ENCODE measurements at regions not wholly inside any gene's neighbourhood (a gene's known extent, or its start where the extent isn't known, plus 50 kb on each side); places are given as distances from the start of the nearest gene placed in this dataset.
A peak's percentile ranks its signal among the peaks of the same experiment; 100 is the strongest.

- DNase-seq (ENCODE audit: low read depth, low spot score) (no peak), FAIRE-seq (no peak)
- H3K9ac ChIP-seq (ENCODE audit: control insufficient read depth, extremely low read depth, insufficient read depth, low read length) = no peak overlapping the region
- TF ChIP-seq EZH2 (IDR thresholded peaks at IDR 0.05; ENCODE audit: low read length) = no peak
- TF ChIP-seq, protein P1, sequence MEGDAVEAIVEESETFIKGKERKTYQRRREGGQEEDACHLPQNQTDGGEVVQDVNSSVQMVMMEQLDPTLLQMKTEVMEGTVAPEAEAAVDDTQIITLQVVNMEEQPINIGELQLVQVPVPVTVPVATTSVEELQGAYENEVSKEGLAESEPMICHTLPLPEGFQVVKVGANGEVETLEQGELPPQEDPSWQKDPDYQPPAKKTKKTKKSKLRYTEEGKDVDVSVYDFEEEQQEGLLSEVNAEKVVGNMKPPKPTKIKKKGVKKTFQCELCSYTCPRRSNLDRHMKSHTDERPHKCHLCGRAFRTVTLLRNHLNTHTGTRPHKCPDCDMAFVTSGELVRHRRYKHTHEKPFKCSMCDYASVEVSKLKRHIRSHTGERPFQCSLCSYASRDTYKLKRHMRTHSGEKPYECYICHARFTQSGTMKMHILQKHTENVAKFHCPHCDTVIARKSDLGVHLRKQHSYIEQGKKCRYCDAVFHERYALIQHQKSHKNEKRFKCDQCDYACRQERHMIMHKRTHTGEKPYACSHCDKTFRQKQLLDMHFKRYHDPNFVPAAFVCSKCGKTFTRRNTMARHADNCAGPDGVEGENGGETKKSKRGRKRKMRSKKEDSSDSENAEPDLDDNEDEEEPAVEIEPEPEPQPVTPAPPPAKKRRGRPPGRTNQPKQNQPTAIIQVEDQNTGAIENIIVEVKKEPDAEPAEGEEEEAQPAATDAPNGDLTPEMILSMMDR (optimal IDR thresholded peaks at IDR 0.05 in 1 of 3, IDR thresholded peaks at IDR 0.05 in 1 of 3, conservative IDR thresholded peaks at IDR 0.05 in 1 of 3; ENCODE audit: extremely low read depth in 1 of 3, insufficient read depth in 2 of 3, low read length in 3 of 3) = no peak
- H2AFZ ChIP-seq (ENCODE audit: control insufficient read depth, low read length) = no peak overlapping the region
- peaks cover 55% of the 10 kb centered on the region for H3K4me1 ChIP-seq (ENCODE audit: control insufficient read depth, extremely low read depth, insufficient read depth, low read length)
- no peak overlapping the region for H3K4me3 ChIP-seq (ENCODE audit: control insufficient read depth in 2 of 3, extremely low read depth in 1 of 3, insufficient read depth in 2 of 3, low read depth in 1 of 3, low read length in 3 of 3)
- no peaks in the 10 kb centered on the region for H3K27me3 ChIP-seq (ENCODE audit: control insufficient read depth, extremely low read depth, insufficient read depth, low read length)
- H3K4me2 ChIP-seq (ENCODE audit: control insufficient read depth, extremely low read depth, insufficient read depth, low read depth, low read length) = no peak overlapping the region
- no peaks in the 10 kb centered on the region for H3K9me1 ChIP-seq (ENCODE audit: control insufficient read depth, extremely low read depth, insufficient read depth, low read length)
- H3K9me3 ChIP-seq (ENCODE audit: control insufficient read depth, low read depth, low read length) = no peaks in the 10 kb centered on the region
- no peak overlapping the region for H3K27ac ChIP-seq (ENCODE audit: control insufficient read depth, insufficient read depth, low read length)
- dilution Hi-C loops (cut with MboI; ENCODE audit: extremely low pct_ligation_motif_present, low sequenced_read_pairs) = no loop called here
- no peaks in the 10 kb centered on the region for H4K20me1 ChIP-seq (ENCODE audit: control insufficient read depth, extremely low read depth, insufficient read depth, low read length)
- no peaks in the 10 kb centered on the region for H3K79me2 ChIP-seq (ENCODE audit: control insufficient read depth, insufficient read depth, low read length)
- H3K36me3 ChIP-seq (ENCODE audit: control insufficient read depth in 2 of 2, extremely low read depth in 1 of 2, insufficient read depth in 2 of 2, low read length in 2 of 2) = no peaks in the 10 kb centered on the region
Observed at GRCh38 chr2:234678711-234679110, 181.8 kb upstream of the ARL4C start.

GRCh38 chr2:234677758-234678538, 181.1 kb upstream of the ARL4C start:
- H3K27ac ChIP-seq (ENCODE audit: control insufficient read depth, insufficient read depth, low read length) = no peak overlapping the region
- no peaks in the 10 kb centered on the region for H3K27me3 ChIP-seq (ENCODE audit: control insufficient read depth, extremely low read depth, insufficient read depth, low read length)
- H3K9me3 ChIP-seq (ENCODE audit: control insufficient read depth, low read depth, low read length) = no peaks in the 10 kb centered on the region
- H3K9me1 ChIP-seq (ENCODE audit: control insufficient read depth, extremely low read depth, insufficient read depth, low read length) = no peaks in the 10 kb centered on the region
- TF ChIP-seq, protein P1 (optimal IDR thresholded peaks at IDR 0.05 in 1 of 3, IDR thresholded peaks at IDR 0.05 in 1 of 3, conservative IDR thresholded peaks at IDR 0.05 in 1 of 3; ENCODE audit: extremely low read depth in 1 of 3, insufficient read depth in 2 of 3, low read length in 3 of 3) = no peak
- no peak for TF ChIP-seq EZH2 (IDR thresholded peaks at IDR 0.05; ENCODE audit: low read length)
- H3K9ac ChIP-seq (ENCODE audit: control insufficient read depth, extremely low read depth, insufficient read depth, low read length) = no peak overlapping the region
- dilution Hi-C loops (cut with MboI; ENCODE audit: extremely low pct_ligation_motif_present, low sequenced_read_pairs) = no loop called here
- H4K20me1 ChIP-seq (ENCODE audit: control insufficient read depth, extremely low read depth, insufficient read depth, low read length) = no peaks in the 10 kb centered on the region
- FAIRE-seq = peak; percentile 83
- DNase-seq (ENCODE audit: low read depth, low spot score) = no peak
- H3K4me2 ChIP-seq (ENCODE audit: control insufficient read depth, extremely low read depth, insufficient read depth, low read depth, low read length) = no peak overlapping the region
- no peak overlapping the region for H3K4me3 ChIP-seq (ENCODE audit: control insufficient read depth in 2 of 3, extremely low read depth in 1 of 3, insufficient read depth in 2 of 3, low read depth in 1 of 3, low read length in 3 of 3)
- H3K36me3 ChIP-seq (ENCODE audit: control insufficient read depth in 2 of 2, extremely low read depth in 1 of 2, insufficient read depth in 2 of 2, low read length in 2 of 2) = no peaks in the 10 kb centered on the region
- peaks cover 55% of the 10 kb centered on the region for H3K4me1 ChIP-seq (ENCODE audit: control insufficient read depth, extremely low read depth, insufficient read depth, low read length)
- H3K79me2 ChIP-seq (ENCODE audit: control insufficient read depth, insufficient read depth, low read length) = no peaks in the 10 kb centered on the region
- H2AFZ ChIP-seq (ENCODE audit: control insufficient read depth, low read length) = no peak overlapping the region

Data from keratinocyte (primary cell).